ENCODE measurements at regions not wholly inside any gene's neighbourhood (a gene's known extent, or its start where the extent isn't known, plus 50 kb on each side); places are given as distances from the start of the nearest gene placed in this dataset.

DNA sequence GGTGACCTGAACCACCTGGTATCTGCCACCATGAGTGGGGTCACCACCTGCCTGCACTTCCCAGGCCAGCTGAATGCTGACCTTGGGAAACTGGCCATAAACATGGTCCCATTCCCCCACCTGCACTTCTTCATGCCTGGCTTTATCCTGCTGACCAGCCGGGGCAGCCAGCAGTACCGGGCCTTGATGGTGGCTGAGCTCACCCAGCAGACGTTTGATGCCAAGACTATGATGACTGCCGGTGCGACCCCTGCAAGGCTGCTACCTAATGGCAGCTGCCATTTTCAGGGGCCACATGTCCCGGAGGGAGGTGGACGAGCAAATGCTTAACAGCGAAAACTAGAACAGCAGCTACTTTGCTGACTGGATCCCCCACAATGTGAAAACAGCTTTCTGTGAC, 67.5 kb upstream of the FAM241A start:
- no peak for TF ChIP-seq TARDBP (IDR thresholded peaks at IDR 0.05)
- no peak for TF ChIP-seq SUZ12 (IDR thresholded peaks at IDR 0.05)
- no peak for TF ChIP-seq SP1 (IDR thresholded peaks at IDR 0.05)
- no peak for TF ChIP-seq ZNF384 (IDR thresholded peaks at IDR 0.05)
- TF ChIP-seq FOXM1 (IDR thresholded peaks at IDR 0.05; ENCODE audit: borderline replicate concordance): no peak
- TF ChIP-seq LEF1 (IDR thresholded peaks at IDR 0.05; ENCODE audit: borderline replicate concordance): no peak

Data from HEK293T (cell line).